ENCODE measurements at regions not wholly inside any gene's neighbourhood (a gene's known extent, or its start where the extent isn't known, plus 50 kb on each side); places are given as distances from the start of the nearest gene placed in this dataset.

- TF ChIP-seq, protein P1, sequence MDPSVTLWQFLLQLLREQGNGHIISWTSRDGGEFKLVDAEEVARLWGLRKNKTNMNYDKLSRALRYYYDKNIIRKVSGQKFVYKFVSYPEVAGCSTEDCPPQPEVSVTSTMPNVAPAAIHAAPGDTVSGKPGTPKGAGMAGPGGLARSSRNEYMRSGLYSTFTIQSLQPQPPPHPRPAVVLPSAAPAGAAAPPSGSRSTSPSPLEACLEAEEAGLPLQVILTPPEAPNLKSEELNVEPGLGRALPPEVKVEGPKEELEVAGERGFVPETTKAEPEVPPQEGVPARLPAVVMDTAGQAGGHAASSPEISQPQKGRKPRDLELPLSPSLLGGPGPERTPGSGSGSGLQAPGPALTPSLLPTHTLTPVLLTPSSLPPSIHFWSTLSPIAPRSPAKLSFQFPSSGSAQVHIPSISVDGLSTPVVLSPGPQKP (IDR thresholded peaks at IDR 0.05; ENCODE audit: low read depth, low read length) = no peak
- TF ChIP-seq RAD21 (IDR thresholded peaks at IDR 0.05; ENCODE audit: insufficient read depth, low read depth, low read length) (no peak), CTCF (IDR thresholded peaks at IDR 0.05 in 2 of 3, conservative IDR thresholded peaks at IDR 0.05 in 1 of 3; ENCODE audit: control insufficient read depth in 2 of 3, extremely low read depth in 1 of 3, insufficient read depth in 1 of 3, low read depth in 3 of 3, low read length in 3 of 3) (no peak), MYC (IDR thresholded peaks at IDR 0.05; ENCODE audit: insufficient read depth, insufficient read length, insufficient replicate concordance, low read length, severe bottlenecking) (no peak), ZNF24 (IDR thresholded peaks at IDR 0.05) (no peak), SREBF2 (IDR thresholded peaks at IDR 0.05; ENCODE audit: low read length) (no peak), PAX8 (IDR thresholded peaks at IDR 0.05) (no peak), JUND (IDR thresholded peaks at IDR 0.05; ENCODE audit: low read depth, low read length) (no peak), YY1 (IDR thresholded peaks at IDR 0.05; ENCODE audit: low read depth, low read length) (no peak), CBFB (IDR thresholded peaks at IDR 0.05; ENCODE audit: low read depth) (no peak), USF2 (IDR thresholded peaks at IDR 0.05; ENCODE audit: borderline replicate concordance, low read depth, low read length) (no peak)
These were observed 259.9 kb downstream of the SLITRK1 start for GRCh38 chr13:83622422-83622784.

Data from GM12878 (cell line).